Neural cell (in vitro differentiated cells): ENCODE measurements at regions not wholly inside any gene's neighbourhood (a gene's known extent, or its start where the extent isn't known, plus 50 kb on each side); places are given as distances from the start of the nearest gene placed in this dataset.

Experiments used
- H2AFZ ChIP-seq: fragments of 200-600, 300-800 bp; sonication (generic), shearing (Covaris generic); 2 replicates; pipeline ENCODE4 v1.6.0; 2014; ENCODE audit warnings: low read depth, mild to moderate bottlenecking, antibody characterized with exemption, low read length, moderate library complexity
- H3F3A ChIP-seq: fragments of 200-600 bp; shearing (Covaris generic); 2 replicates; pipeline ENCODE4 v1.6.1; 2016; ENCODE audit warnings: mild to moderate bottlenecking, moderate library complexity, mixed read lengths, antibody characterized with exemption, low read length; ENCODE audit not compliant: insufficient read depth, poor library complexity, severe bottlenecking
- H3K27ac ChIP-seq: fragments of 200-600, 300-800 bp; sonication (generic), shearing (Covaris generic); 2 replicates; pipeline ENCODE4 v1.5.1; 2014; ENCODE audit warnings: mild to moderate bottlenecking, low read length, moderate library complexity
- H3K27me3 ChIP-seq: fragments of 300-800, 200-600 bp; sonication (generic), shearing (Covaris generic); 2 replicates; pipeline ENCODE4 v1.6.0; 2014; ENCODE audit warnings: mild to moderate bottlenecking, low read depth, low read length, moderate library complexity; ENCODE audit not compliant: insufficient read depth
- H3K36me3 ChIP-seq: fragments of 300-800, 200-600 bp; sonication (generic), shearing (Covaris generic); 2 replicates; pipeline ENCODE4 v1.5.1; 2014; ENCODE audit warnings: mild to moderate bottlenecking, antibody characterized with exemption, low read length, moderate library complexity; ENCODE audit not compliant: insufficient read depth
- H3K4me2 ChIP-seq: fragments of 300-800, 200-600 bp; sonication (generic), shearing (Covaris generic); 2 replicates; pipeline ENCODE4 v1.6.0; 2014; ENCODE audit warnings: mild to moderate bottlenecking, low read length
- H3K4me3 ChIP-seq: fragments of 300-800, 200-600 bp; sonication (generic), shearing (Covaris generic); 2 replicates; pipeline ENCODE4 v1.5.1; 2014; ENCODE audit warnings: mild to moderate bottlenecking, low read length, moderate library complexity
- H3K79me2 ChIP-seq: fragments of 200-600 bp; shearing (Covaris generic); replicated peaks from 2 replicates; pipeline ENCODE4 v1.6.0; 2014; ENCODE audit warnings: mild to moderate bottlenecking, low read length, moderate library complexity; ENCODE audit not compliant: insufficient read depth
- H3K9ac ChIP-seq: fragments of 300-800, 200-600 bp; sonication (generic), shearing (Covaris generic); 2 replicates; pipeline ENCODE4 v1.6.1; 2016; ENCODE audit warnings: mild to moderate bottlenecking, low read length, mixed read lengths
- H3K9me2 ChIP-seq: fragments of 200-600 bp; shearing (Covaris generic); 2 replicates; pipeline ENCODE4 v1.6.1; 2016; ENCODE audit warnings: mild to moderate bottlenecking, low read length, mixed read lengths; ENCODE audit not compliant: insufficient read depth
- H3K9me3 ChIP-seq: fragments of 200-600, 300-800 bp; sonication (generic), shearing (Covaris generic); 2 replicates; pipeline ENCODE4 v1.6.1; 2016; ENCODE audit warnings: mild to moderate bottlenecking, mixed run types, low read length, moderate library complexity, mixed read lengths
- H4K20me1 ChIP-seq: fragments of 200-600 bp; shearing (Covaris generic); 2 replicates; pipeline ENCODE4 v1.6.1; 2016; ENCODE audit warnings: mild to moderate bottlenecking, mixed run types; ENCODE audit not compliant: insufficient read depth
- EP300 ChIP-seq: fragments of 450-650 bp; conservative IDR thresholded peaks from 2 replicates; pipeline ENCODE4 v1.6.1; 2014; ENCODE audit warnings: antibody characterized with exemption, mild to moderate bottlenecking, moderate library complexity; ENCODE audit not compliant: poor library complexity, severe bottlenecking
- EZH2 ChIP-seq: fragments of 200-600, 300-800 bp; shearing (Covaris generic), sonication (generic); IDR thresholded peaks from 2 replicates; pipeline ENCODE4 v1.6.1; 2014; ENCODE audit warnings: antibody characterized with exemption, low read length, borderline replicate concordance, mild to moderate bottlenecking; ENCODE audit not compliant: insufficient read depth, poor library complexity, severe bottlenecking
- MXI1 ChIP-seq: fragments of 450-650 bp; conservative IDR thresholded peaks from 2 replicates; pipeline ENCODE4 v1.6.1; 2014; ENCODE audit warnings: antibody characterized with exemption, mild to moderate bottlenecking; ENCODE audit not compliant: poor library complexity, severe bottlenecking
- POLR2AphosphoS5 ChIP-seq: IDR thresholded peaks from 2 replicates; pipeline ENCODE4 v1.6.1; 2012
- RAD21 ChIP-seq: fragments of 450-650 bp; conservative IDR thresholded peaks from 2 replicates; pipeline ENCODE4 v1.6.1; 2014; ENCODE audit warnings: antibody characterized with exemption, mild to moderate bottlenecking, moderate library complexity
- SMC3 ChIP-seq: fragments of 450-650 bp; conservative IDR thresholded peaks from 2 replicates; pipeline ENCODE4 v1.6.1; 2014; ENCODE audit warnings: antibody characterized with exemption, mild to moderate bottlenecking, moderate library complexity; ENCODE audit not compliant: poor library complexity
- TAF1 ChIP-seq: IDR thresholded peaks from 2 replicates; pipeline ENCODE4 v1.6.1; 2012; ENCODE audit warnings: low read depth
- TF ChIP-seq, protein P1 (sequence below): IDR thresholded peaks from 2 replicates; pipeline ENCODE4 v1.6.1; 2012; ENCODE audit warnings: borderline replicate concordance
- TF ChIP-seq, protein P2 (sequence below): fragments of 450-650 bp; IDR thresholded peaks from 2 replicates; pipeline ENCODE4 v1.5.1; 2014; ENCODE audit warnings: antibody characterized with exemption, mild to moderate bottlenecking, moderate library complexity; ENCODE audit not compliant: poor library complexity, severe bottlenecking

DNA sequence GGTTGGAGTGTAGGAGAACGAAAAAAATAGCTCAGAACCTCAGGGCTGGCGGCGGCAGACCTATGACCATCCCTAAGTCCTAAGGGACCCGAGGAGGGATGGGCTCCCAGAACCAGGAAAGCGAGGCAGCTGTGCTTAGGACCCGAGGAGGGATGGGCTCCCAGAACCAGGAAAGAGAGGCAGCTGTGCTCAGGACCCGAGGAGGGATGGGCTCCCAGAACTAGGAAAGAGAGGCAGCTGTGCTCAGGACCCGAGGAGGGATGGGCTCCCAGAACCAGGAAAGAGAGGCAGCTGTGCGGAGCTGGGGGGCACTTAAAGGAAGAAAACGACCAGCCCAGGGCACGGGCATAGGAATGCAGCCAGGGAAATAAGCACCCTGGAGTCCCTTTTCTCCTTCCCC, 125.0 kb upstream of the DLG1 start:
- H3K4me2 ChIP-seq = no peak overlapping the region
- H3K27ac ChIP-seq = no peak overlapping the region
- no peak for TF ChIP-seq TAF1
- TF ChIP-seq, protein P1, sequence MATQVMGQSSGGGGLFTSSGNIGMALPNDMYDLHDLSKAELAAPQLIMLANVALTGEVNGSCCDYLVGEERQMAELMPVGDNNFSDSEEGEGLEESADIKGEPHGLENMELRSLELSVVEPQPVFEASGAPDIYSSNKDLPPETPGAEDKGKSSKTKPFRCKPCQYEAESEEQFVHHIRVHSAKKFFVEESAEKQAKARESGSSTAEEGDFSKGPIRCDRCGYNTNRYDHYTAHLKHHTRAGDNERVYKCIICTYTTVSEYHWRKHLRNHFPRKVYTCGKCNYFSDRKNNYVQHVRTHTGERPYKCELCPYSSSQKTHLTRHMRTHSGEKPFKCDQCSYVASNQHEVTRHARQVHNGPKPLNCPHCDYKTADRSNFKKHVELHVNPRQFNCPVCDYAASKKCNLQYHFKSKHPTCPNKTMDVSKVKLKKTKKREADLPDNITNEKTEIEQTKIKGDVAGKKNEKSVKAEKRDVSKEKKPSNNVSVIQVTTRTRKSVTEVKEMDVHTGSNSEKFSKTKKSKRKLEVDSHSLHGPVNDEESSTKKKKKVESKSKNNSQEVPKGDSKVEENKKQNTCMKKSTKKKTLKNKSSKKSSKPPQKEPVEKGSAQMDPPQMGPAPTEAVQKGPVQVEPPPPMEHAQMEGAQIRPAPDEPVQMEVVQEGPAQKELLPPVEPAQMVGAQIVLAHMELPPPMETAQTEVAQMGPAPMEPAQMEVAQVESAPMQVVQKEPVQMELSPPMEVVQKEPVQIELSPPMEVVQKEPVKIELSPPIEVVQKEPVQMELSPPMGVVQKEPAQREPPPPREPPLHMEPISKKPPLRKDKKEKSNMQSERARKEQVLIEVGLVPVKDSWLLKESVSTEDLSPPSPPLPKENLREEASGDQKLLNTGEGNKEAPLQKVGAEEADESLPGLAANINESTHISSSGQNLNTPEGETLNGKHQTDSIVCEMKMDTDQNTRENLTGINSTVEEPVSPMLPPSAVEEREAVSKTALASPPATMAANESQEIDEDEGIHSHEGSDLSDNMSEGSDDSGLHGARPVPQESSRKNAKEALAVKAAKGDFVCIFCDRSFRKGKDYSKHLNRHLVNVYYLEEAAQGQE = no peak
- TF ChIP-seq SMC3 = no peak
- TF ChIP-seq, protein P2, sequence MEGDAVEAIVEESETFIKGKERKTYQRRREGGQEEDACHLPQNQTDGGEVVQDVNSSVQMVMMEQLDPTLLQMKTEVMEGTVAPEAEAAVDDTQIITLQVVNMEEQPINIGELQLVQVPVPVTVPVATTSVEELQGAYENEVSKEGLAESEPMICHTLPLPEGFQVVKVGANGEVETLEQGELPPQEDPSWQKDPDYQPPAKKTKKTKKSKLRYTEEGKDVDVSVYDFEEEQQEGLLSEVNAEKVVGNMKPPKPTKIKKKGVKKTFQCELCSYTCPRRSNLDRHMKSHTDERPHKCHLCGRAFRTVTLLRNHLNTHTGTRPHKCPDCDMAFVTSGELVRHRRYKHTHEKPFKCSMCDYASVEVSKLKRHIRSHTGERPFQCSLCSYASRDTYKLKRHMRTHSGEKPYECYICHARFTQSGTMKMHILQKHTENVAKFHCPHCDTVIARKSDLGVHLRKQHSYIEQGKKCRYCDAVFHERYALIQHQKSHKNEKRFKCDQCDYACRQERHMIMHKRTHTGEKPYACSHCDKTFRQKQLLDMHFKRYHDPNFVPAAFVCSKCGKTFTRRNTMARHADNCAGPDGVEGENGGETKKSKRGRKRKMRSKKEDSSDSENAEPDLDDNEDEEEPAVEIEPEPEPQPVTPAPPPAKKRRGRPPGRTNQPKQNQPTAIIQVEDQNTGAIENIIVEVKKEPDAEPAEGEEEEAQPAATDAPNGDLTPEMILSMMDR = no peak
- no peak for TF ChIP-seq EZH2
- TF ChIP-seq RAD21 = no peak
- no peak for TF ChIP-seq MXI1
- no peak for TF ChIP-seq EP300
- no peak for TF ChIP-seq POLR2AphosphoS5
- H2AFZ ChIP-seq = no peak overlapping the region
- no peaks in the 10 kb centered on the region for H3K27me3 ChIP-seq
- no peaks in the 10 kb centered on the region for H4K20me1 ChIP-seq
- H3K9me2 ChIP-seq = no peaks in the 10 kb centered on the region
- H3F3A ChIP-seq = no peaks in the 10 kb centered on the region
- H3K9me3 ChIP-seq = no peaks in the 10 kb centered on the region
- H3K9ac ChIP-seq = no peak overlapping the region
- no peaks in the 10 kb centered on the region for H3K79me2 ChIP-seq
- H3K36me3 ChIP-seq = no peaks in the 10 kb centered on the region
- no peak overlapping the region for H3K4me3 ChIP-seq

DNA sequence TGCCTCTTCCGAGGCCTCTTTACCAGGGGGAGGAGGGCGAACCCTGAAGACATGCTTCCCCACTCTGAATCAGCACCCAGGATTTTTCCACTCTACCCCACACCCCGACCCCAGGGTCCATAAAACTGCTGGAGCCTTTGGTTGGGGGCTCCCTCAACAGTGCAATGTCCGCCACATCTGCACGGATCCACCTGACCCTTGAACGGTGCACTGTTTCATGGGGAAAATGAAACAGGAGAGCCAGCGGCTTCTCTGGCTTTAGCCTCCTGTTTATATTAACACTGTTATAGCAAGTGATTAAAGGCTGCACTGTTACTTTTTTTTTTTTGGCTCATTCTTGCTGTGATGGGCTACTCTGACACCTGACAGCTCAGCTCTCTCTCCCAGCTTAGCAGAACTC, 124.1 kb upstream of the DLG1 start:
- Histone ChIP-seq H3K9me3 (no peaks in the 10 kb centered on the region), H3K9ac (no peak overlapping the region), H3K27me3 (no peaks in the 10 kb centered on the region), H3K4me3 (no peak overlapping the region), H3K9me2 (no peaks in the 10 kb centered on the region), H3K27ac (no peak overlapping the region), H3F3A (no peaks in the 10 kb centered on the region), H3K79me2 (no peaks in the 10 kb centered on the region), H2AFZ (no peak overlapping the region), H3K4me2 (no peak overlapping the region), H4K20me1 (no peaks in the 10 kb centered on the region), H3K36me3 (no peaks in the 10 kb centered on the region)
- TF ChIP-seq RAD21 (no peak), POLR2AphosphoS5 (no peak)
- TF ChIP-seq, protein P1 = no peak
